Fibroblast of skin of right biceps (primary cell): ENCODE measurements at regions not wholly inside any gene's neighbourhood (a gene's known extent, or its start where the extent isn't known, plus 50 kb on each side); places are given as distances from the start of the nearest gene placed in this dataset.
"Not testable (repeated sequence)": the region's sequence is repeated elsewhere in the genome, so short reads cannot be mapped to it uniquely, and the experiment has no call there.

Experiments used
- DNase-seq: peaks from one replicate; pipeline ENCODE4 v3.0.0-alpha.2; 2013

GRCh38 chr18:70400476-70400875 lies 111.6 kb downstream of the SOCS6 start:
- no peak for DNase-seq

- DNase-seq: no peak
Measured at GRCh38 chr18:70398076-70398475, 109.2 kb downstream of the SOCS6 start.

GRCh38 chr18:70397259-70397925 lies 108.5 kb downstream of the SOCS6 start:
- peak; percentile 69 for DNase-seq

GRCh38 chr18:70395771-70396170 lies 106.9 kb downstream of the SOCS6 start:
- not testable (repeated sequence) for DNase-seq

- DNase-seq: no peak
Measured at GRCh38 chr18:70394672-70395071, 105.8 kb downstream of the SOCS6 start.

GRCh38 chr18:70390371-70391090 lies 101.7 kb downstream of the SOCS6 start:
- peak; percentile 90 for DNase-seq

GRCh38 chr18:70389036-70389435 lies 100.2 kb downstream of the SOCS6 start:
- not testable (repeated sequence) for DNase-seq

GRCh38 chr18:70387027-70387426 lies 98.2 kb downstream of the SOCS6 start:
- DNase-seq: no peak

- no peak for DNase-seq
Measured at GRCh38 chr18:70386582-70386981, 97.7 kb downstream of the SOCS6 start.

GRCh38 chr18:70385474-70385873 lies 96.6 kb downstream of the SOCS6 start:
- no peak for DNase-seq

GRCh38 chr18:70384181-70384790 lies 95.4 kb downstream of the SOCS6 start:
- peak; percentile 95 for DNase-seq

- no peak for DNase-seq
Measured at GRCh38 chr18:70382992-70383717, 94.3 kb downstream of the SOCS6 start.

GRCh38 chr18:70382017-70382416 lies 93.2 kb downstream of the SOCS6 start:
- no peak for DNase-seq

- no peak for DNase-seq
Measured at GRCh38 chr18:70380915-70381896, 92.4 kb downstream of the SOCS6 start.
